NCI-H2029 treated with DMSO at 0.1 percent for 48 hours (cell line): ENCODE measurements at regions not wholly inside any gene's neighbourhood (a gene's known extent, or its start where the extent isn't known, plus 50 kb on each side); places are given as distances from the start of the nearest gene placed in this dataset.
"Not testable (repeated sequence)": the region's sequence is repeated elsewhere in the genome, so short reads cannot be mapped to it uniquely, and the experiment has no call there.

Experiments used
- DNase-seq: peaks from one replicate; lab custom pipeline; 2025; lab: John Stamatoyannopoulos, UW

- no peak for DNase-seq
These were observed 1554.1 kb downstream of the EFNA5 start for GRCh38 chr5:106116682-106117081.

- no peak for DNase-seq
These were observed 1556.8 kb downstream of the EFNA5 start for GRCh38 chr5:106113922-106114321.

GRCh38 chr5:106106384-106106783 is 1564.4 kb downstream of the EFNA5 start:
- no peak for DNase-seq

- DNase-seq, result no peak
These were observed 1573.4 kb downstream of the EFNA5 start for GRCh38 chr5:106097340-106097739.

GRCh38 chr5:106094839-106095238 is 1575.9 kb downstream of the EFNA5 start:
- no peak for DNase-seq

- DNase-seq, result peak; percentile 64
These were observed 1576.5 kb downstream of the EFNA5 start for GRCh38 chr5:106094204-106094607.

GRCh38 chr5:106093134-106093533 is 1577.6 kb downstream of the EFNA5 start:
- DNase-seq, result no peak

- DNase-seq, result no peak
These were observed 1578.3 kb downstream of the EFNA5 start for GRCh38 chr5:106092455-106092854.

GRCh38 chr5:106089073-106089472 is 1581.7 kb downstream of the EFNA5 start:
- DNase-seq, result no peak

GRCh38 chr5:106088462-106088861 is 1582.3 kb downstream of the EFNA5 start:
- no peak for DNase-seq

GRCh38 chr5:106086352-106086751 is 1584.4 kb downstream of the EFNA5 start:
- DNase-seq, result no peak

- no peak for DNase-seq
These were observed 1585.2 kb downstream of the EFNA5 start for GRCh38 chr5:106085556-106085955.

GRCh38 chr5:106085136-106085535 is 1585.6 kb downstream of the EFNA5 start:
- no peak for DNase-seq

- no peak for DNase-seq
These were observed 1590.2 kb downstream of the EFNA5 start for GRCh38 chr5:106080535-106080934.

GRCh38 chr5:106076655-106077054 is 1594.1 kb downstream of the EFNA5 start:
- DNase-seq, result no peak

- DNase-seq, result no peak
These were observed 1598.5 kb downstream of the EFNA5 start for GRCh38 chr5:106072208-106072607.

- DNase-seq, result no peak
These were observed 1623.4 kb downstream of the EFNA5 start for GRCh38 chr5:106047341-106047740.

GRCh38 chr5:106032069-106032468 is 1638.7 kb downstream of the EFNA5 start:
- DNase-seq, result not testable (repeated sequence)

- no peak for DNase-seq
These were observed 1642.4 kb downstream of the EFNA5 start for GRCh38 chr5:106028314-106028713.

GRCh38 chr5:106020894-106021293 is 1649.8 kb downstream of the EFNA5 start:
- DNase-seq, result no peak

GRCh38 chr5:106019261-106019660 is 1651.5 kb downstream of the EFNA5 start:
- DNase-seq, result peak; percentile 56

GRCh38 chr5:106017243-106017857 is 1653.4 kb downstream of the EFNA5 start:
- DNase-seq, result no peak

GRCh38 chr5:106014262-106014661 is 1656.5 kb downstream of the EFNA5 start:
- no peak for DNase-seq

GRCh38 chr5:106006242-106006641 is 1664.5 kb downstream of the EFNA5 start:
- DNase-seq, result no peak
